ENCODE measurements at regions not wholly inside any gene's neighbourhood (a gene's known extent, or its start where the extent isn't known, plus 50 kb on each side); places are given as distances from the start of the nearest gene placed in this dataset.
A peak's percentile ranks its signal among the peaks of the same experiment; 100 is the strongest.

GRCh38 chr2:126822921-126823320, 75.8 kb upstream of the TEX51 start:
- no peaks in the 10 kb centered on the region for H4K20me1 ChIP-seq (ENCODE audit: insufficient read depth, low read length)
- no peaks in the 10 kb centered on the region for H3K36me3 ChIP-seq (replicated peaks in 1 of 2; ENCODE audit: control insufficient read depth in 1 of 2, insufficient read depth in 2 of 2, low read length in 2 of 2)
- H3K9ac ChIP-seq (ENCODE audit: insufficient read depth, low read length, poor library complexity, severe bottlenecking) = no peak overlapping the region
- H3K4me1 ChIP-seq (ENCODE audit: control insufficient read depth in 1 of 2, insufficient read depth in 2 of 2, low read length in 2 of 2) = peaks cover 53 to 72% of the 10 kb centered on the region in 2 donors
- no peak for DNase-seq
- Mint-ChIP-seq H3K9me3 (peaks cover 0 to 8% (median under 1%) of the 10 kb centered on the region in 7 donors), H3K27me3 (ENCODE audit: low read depth in 3 of 3) (peaks cover 0 to 7% (median 2%) of the 10 kb centered on the region in 3 donors), H3K4me3 (no peak overlapping the region), H3K27ac (peak overlapping the region in 1 of 7 donors; percentile 1), H3K36me3 (no peaks in the 10 kb centered on the region), H3K4me1 (peaks cover 76% of the 10 kb centered on the region)
- no peak for TF ChIP-seq CTCF (IDR thresholded peaks at IDR 0.05)
- H3K9me3 ChIP-seq (replicated peaks in 1 of 2; ENCODE audit: control insufficient read depth in 1 of 2, insufficient read depth in 1 of 2, low read length in 2 of 2) = no peaks in the 10 kb centered on the region
- intact Hi-C loops (cut with micrococcal nuclease) = no loop called here
- H2AFZ ChIP-seq (ENCODE audit: insufficient read depth, low read depth, low read length, poor library complexity, severe bottlenecking) = no peak overlapping the region
- H3K79me2 ChIP-seq (ENCODE audit: insufficient read depth, low read length) = no peaks in the 10 kb centered on the region
- H3K4me3 ChIP-seq (replicated peaks in 1 of 3; ENCODE audit: low read depth in 2 of 3, low read length in 3 of 3) = no peak overlapping the region
- 77% methylated on average over 3 of the region's 5 CpGs for WGBS (ENCODE audit: insufficient coverage)
- no peak overlapping the region for H3K4me2 ChIP-seq (replicated peaks; ENCODE audit: extremely low read depth, low read length, poor library complexity, severe bottlenecking)
- H3K27me3 ChIP-seq (ENCODE audit: control insufficient read depth in 2 of 2, insufficient read depth in 2 of 2, low read length in 2 of 2) = no peaks in the 10 kb centered on the region
- H3K27ac ChIP-seq (ENCODE audit: low read depth in 1 of 2, low read length in 2 of 2) = peak overlapping the region in 1 of 2 donors; percentile 69

- peaks cover 0 to 5% (median 2%) of the 10 kb centered on the region in 3 donors for H3K27me3 Mint-ChIP-seq (ENCODE audit: low read depth in 3 of 3)
- Histone ChIP-seq H3K4me2 (replicated peaks; ENCODE audit: extremely low read depth, low read length, poor library complexity, severe bottlenecking) (peak overlapping the region; percentile 19), H3K4me1 (ENCODE audit: control insufficient read depth in 1 of 2, insufficient read depth in 2 of 2, low read length in 2 of 2) (peaks cover 60 to 82% of the 10 kb centered on the region in 2 donors), H3K9me3 (replicated peaks in 1 of 2; ENCODE audit: control insufficient read depth in 1 of 2, insufficient read depth in 1 of 2, low read length in 2 of 2) (no peaks in the 10 kb centered on the region), H2AFZ (ENCODE audit: insufficient read depth, low read depth, low read length, poor library complexity, severe bottlenecking) (peak overlapping the region; percentile 62), H4K20me1 (ENCODE audit: insufficient read depth, low read length) (no peaks in the 10 kb centered on the region), H3K27me3 (ENCODE audit: control insufficient read depth in 2 of 2, insufficient read depth in 2 of 2, low read length in 2 of 2) (no peaks in the 10 kb centered on the region), H3K4me3 (replicated peaks in 1 of 3; ENCODE audit: low read depth in 2 of 3, low read length in 3 of 3) (peak overlapping the region in 1 of 3 experiments; percentile 11), H3K79me2 (ENCODE audit: insufficient read depth, low read length) (no peaks in the 10 kb centered on the region), H3K9ac (ENCODE audit: insufficient read depth, low read length, poor library complexity, severe bottlenecking) (no peak overlapping the region), H3K27ac (ENCODE audit: low read depth in 1 of 2, low read length in 2 of 2) (peak overlapping the region in 1 of 2 donors; percentile 69), H3K36me3 (replicated peaks in 1 of 2; ENCODE audit: control insufficient read depth in 1 of 2, insufficient read depth in 2 of 2, low read length in 2 of 2) (no peaks in the 10 kb centered on the region)
- no peak for DNase-seq
- H3K4me3 Mint-ChIP-seq = no peak overlapping the region
- no peaks in the 10 kb centered on the region for H3K36me3 Mint-ChIP-seq
- intact Hi-C loops (cut with micrococcal nuclease) = no loop called here
- H3K4me1 Mint-ChIP-seq = peaks cover 86% of the 10 kb centered on the region
- TF ChIP-seq CTCF (IDR thresholded peaks at IDR 0.05) = no peak
- peak overlapping the region in 2 of 7 donors; percentile 40 to 56 for H3K27ac Mint-ChIP-seq
- peaks cover 0 to 8% (median 0%) of the 10 kb centered on the region in 7 donors for H3K9me3 Mint-ChIP-seq
- 100% methylated on average over 1 of the region's 3 CpGs for WGBS (ENCODE audit: insufficient coverage)
Measured at GRCh38 chr2:126823951-126824350, 74.7 kb upstream of the TEX51 start.
